ENCODE measurements at regions not wholly inside any gene's neighbourhood (a gene's known extent, or its start where the extent isn't known, plus 50 kb on each side); places are given as distances from the start of the nearest gene placed in this dataset.
A peak's percentile ranks its signal among the peaks of the same experiment; 100 is the strongest.

- Histone ChIP-seq H2AFZ (ENCODE audit: low read depth, low read length) (no peak overlapping the region), H4K20me1 (ENCODE audit: insufficient read depth, low read length) (no peaks in the 10 kb centered on the region), H3K4me2 (ENCODE audit: low read length) (no peak overlapping the region), H3K27me3 (ENCODE audit: insufficient read depth, low read length) (no peaks in the 10 kb centered on the region), H3K36me3 (ENCODE audit: insufficient read depth, low read length) (no peaks in the 10 kb centered on the region), H3K9me3 (ENCODE audit: insufficient read depth, low read depth, low read length) (no peaks in the 10 kb centered on the region), H3K4me1 (ENCODE audit: insufficient read depth, low read length) (peaks cover 17% of the 10 kb centered on the region), H3K4me3 (ENCODE audit: insufficient read depth, low read depth, low read length) (no peak overlapping the region), H3K9ac (ENCODE audit: low read length) (no peak overlapping the region), H3K27ac (ENCODE audit: low read depth, low read length) (no peak overlapping the region), H3K79me2 (ENCODE audit: insufficient read depth, low read length) (no peaks in the 10 kb centered on the region)
- no peak for DNase-seq (ENCODE audit: low read depth)
- H3K4me1 Mint-ChIP-seq (ENCODE audit: low read depth, unreplicated experiment) = peaks cover 27% of the 10 kb centered on the region
- no peak overlapping the region for H3K4me3 Mint-ChIP-seq (ENCODE audit: unreplicated experiment)
- H3K27ac Mint-ChIP-seq (ENCODE audit: unreplicated experiment) = no peak overlapping the region
- TF ChIP-seq CTCF (IDR thresholded peaks at IDR 0.05; ENCODE audit: insufficient read depth, low read depth, low read length) (no peak), EZH2 (IDR thresholded peaks at IDR 0.05; ENCODE audit: insufficient read depth, low read length) (no peak)
- H3K9me3 Mint-ChIP-seq (ENCODE audit: unreplicated experiment) = no peaks in the 10 kb centered on the region
- no peak for FAIRE-seq
- H3K36me3 Mint-ChIP-seq (ENCODE audit: low read depth, unreplicated experiment) = peaks cover 24% of the 10 kb centered on the region
- peaks cover 2% of the 10 kb centered on the region for H3K27me3 Mint-ChIP-seq (ENCODE audit: low read depth, unreplicated experiment)
Measured at GRCh38 chr2:217706095-217706494, 296.7 kb downstream of the TNS1 start.

- TF ChIP-seq EZH2 (IDR thresholded peaks at IDR 0.05; ENCODE audit: insufficient read depth, low read length) (no peak), CTCF (IDR thresholded peaks at IDR 0.05; ENCODE audit: insufficient read depth, low read depth, low read length) (no peak)
Measured at GRCh38 chr2:217705461-217705860, 297.3 kb downstream of the TNS1 start.

GRCh38 chr2:217703999-217704398, 298.8 kb downstream of the TNS1 start:
- Histone ChIP-seq H3K27me3 (ENCODE audit: insufficient read depth, low read length) (no peaks in the 10 kb centered on the region), H3K4me2 (ENCODE audit: low read length) (no peak overlapping the region), H3K9me3 (ENCODE audit: insufficient read depth, low read depth, low read length) (no peaks in the 10 kb centered on the region), H3K4me1 (ENCODE audit: insufficient read depth, low read length) (peaks cover 8% of the 10 kb centered on the region), H3K9ac (ENCODE audit: low read length) (no peak overlapping the region), H3K36me3 (ENCODE audit: insufficient read depth, low read length) (no peaks in the 10 kb centered on the region), H3K79me2 (ENCODE audit: insufficient read depth, low read length) (no peaks in the 10 kb centered on the region), H4K20me1 (ENCODE audit: insufficient read depth, low read length) (no peaks in the 10 kb centered on the region), H2AFZ (ENCODE audit: low read depth, low read length) (no peak overlapping the region), H3K4me3 (ENCODE audit: insufficient read depth, low read depth, low read length) (no peak overlapping the region), H3K27ac (ENCODE audit: low read depth, low read length) (no peak overlapping the region)
- Mint-ChIP-seq H3K36me3 (ENCODE audit: low read depth, unreplicated experiment) (peaks cover 24% of the 10 kb centered on the region), H3K27ac (ENCODE audit: unreplicated experiment) (no peak overlapping the region), H3K9me3 (ENCODE audit: unreplicated experiment) (no peaks in the 10 kb centered on the region), H3K4me3 (ENCODE audit: unreplicated experiment) (no peak overlapping the region), H3K27me3 (ENCODE audit: low read depth, unreplicated experiment) (peaks cover 2% of the 10 kb centered on the region), H3K4me1 (ENCODE audit: low read depth, unreplicated experiment) (peaks cover 14% of the 10 kb centered on the region)
- no peak for FAIRE-seq
- DNase-seq (ENCODE audit: low read depth) = no peak
- TF ChIP-seq EZH2 (IDR thresholded peaks at IDR 0.05; ENCODE audit: insufficient read depth, low read length) (no peak), CTCF (IDR thresholded peaks at IDR 0.05; ENCODE audit: insufficient read depth, low read depth, low read length) (no peak)

More at GRCh38 chr2:217705461-217705860, 297.3 kb downstream of the TNS1 start:
- Histone ChIP-seq H3K79me2 (ENCODE audit: insufficient read depth, low read length) (no peaks in the 10 kb centered on the region), H3K36me3 (ENCODE audit: insufficient read depth, low read length) (no peaks in the 10 kb centered on the region), H3K4me2 (ENCODE audit: low read length) (no peak overlapping the region), H3K27ac (ENCODE audit: low read depth, low read length) (no peak overlapping the region), H3K9me3 (ENCODE audit: insufficient read depth, low read depth, low read length) (no peaks in the 10 kb centered on the region), H3K9ac (ENCODE audit: low read length) (no peak overlapping the region), H3K27me3 (ENCODE audit: insufficient read depth, low read length) (no peaks in the 10 kb centered on the region), H3K4me1 (ENCODE audit: insufficient read depth, low read length) (peaks cover 16% of the 10 kb centered on the region), H3K4me3 (ENCODE audit: insufficient read depth, low read depth, low read length) (no peak overlapping the region), H2AFZ (ENCODE audit: low read depth, low read length) (no peak overlapping the region), H4K20me1 (ENCODE audit: insufficient read depth, low read length) (no peaks in the 10 kb centered on the region)
- peak overlapping the region; percentile 79 for H3K27ac Mint-ChIP-seq (ENCODE audit: unreplicated experiment)
- FAIRE-seq (no peak), DNase-seq (ENCODE audit: low read depth) (no peak)
- no peak overlapping the region for H3K4me3 Mint-ChIP-seq (ENCODE audit: unreplicated experiment)
- peaks cover 2% of the 10 kb centered on the region for H3K27me3 Mint-ChIP-seq (ENCODE audit: low read depth, unreplicated experiment)
- H3K9me3 Mint-ChIP-seq (ENCODE audit: unreplicated experiment) = no peaks in the 10 kb centered on the region
- peaks cover 23% of the 10 kb centered on the region for H3K4me1 Mint-ChIP-seq (ENCODE audit: low read depth, unreplicated experiment)
- peaks cover 24% of the 10 kb centered on the region for H3K36me3 Mint-ChIP-seq (ENCODE audit: low read depth, unreplicated experiment)
